Adrenal gland (tissue), 5 donors: ENCODE measurements at regions not wholly inside any gene's neighbourhood (a gene's known extent, or its start where the extent isn't known, plus 50 kb on each side); places are given as distances from the start of the nearest gene placed in this dataset.

Source experiments
- CTCF ChIP-seq, 6 experiments: fragments of 450-650 bp in 4 of 6; fragments of 200-600 bp in 2 of 6; sonication (generic) in 1 of 6; IDR thresholded peaks; 1 replicate in 5 of 6; 2 replicates in 1 of 6; pipeline versions ENCODE4 v1.5.1 to v1.8.0; 2016 to 2021; ENCODE audit warnings: antibody characterized with exemption in 6 of 6, mild to moderate bottlenecking in 2 of 6, moderate library complexity in 1 of 6
- POLR2A ChIP-seq, 2 donors: fragments of 450-650 bp; IDR thresholded peaks; one replicate each; pipeline ENCODE4 v1.6.1; 2017; ENCODE audit warnings: antibody characterized with exemption in 2 of 2, mild to moderate bottlenecking in 2 of 2, moderate library complexity in 1 of 2
- donor health status: DM: no; HTN: no; CAD: no.

- TF ChIP-seq CTCF (IDR thresholded peaks at IDR 0.05) = no peak
- no peak for TF ChIP-seq POLR2A (IDR thresholded peaks at IDR 0.05)
These were observed 334.5 kb downstream of the SEC14L1 start for GRCh38 chr17:77475016-77475976.
